ENCODE measurements at regions not wholly inside any gene's neighbourhood (a gene's known extent, or its start where the extent isn't known, plus 50 kb on each side); places are given as distances from the start of the nearest gene placed in this dataset.

DNA sequence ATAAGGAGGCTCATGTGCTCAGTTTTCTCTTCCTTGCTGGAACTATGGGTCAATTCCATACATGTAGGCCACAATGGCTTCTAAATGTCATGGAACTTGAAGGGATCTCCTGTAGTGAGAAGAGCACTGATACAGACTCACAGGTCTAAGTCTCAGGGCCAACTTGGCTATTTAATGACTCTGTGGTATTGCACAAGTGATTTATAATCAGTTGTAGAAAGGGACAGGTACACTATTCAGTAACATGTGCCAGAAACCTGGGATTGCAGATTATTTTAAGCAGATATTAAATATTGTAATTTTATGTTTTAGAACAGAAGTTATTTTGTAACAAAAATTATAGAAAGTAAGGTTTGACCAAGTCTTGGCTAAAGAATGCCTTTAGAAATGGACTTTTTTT lies 241.5 kb upstream of the PIK3R1 start:
- TF ChIP-seq, protein P1, sequence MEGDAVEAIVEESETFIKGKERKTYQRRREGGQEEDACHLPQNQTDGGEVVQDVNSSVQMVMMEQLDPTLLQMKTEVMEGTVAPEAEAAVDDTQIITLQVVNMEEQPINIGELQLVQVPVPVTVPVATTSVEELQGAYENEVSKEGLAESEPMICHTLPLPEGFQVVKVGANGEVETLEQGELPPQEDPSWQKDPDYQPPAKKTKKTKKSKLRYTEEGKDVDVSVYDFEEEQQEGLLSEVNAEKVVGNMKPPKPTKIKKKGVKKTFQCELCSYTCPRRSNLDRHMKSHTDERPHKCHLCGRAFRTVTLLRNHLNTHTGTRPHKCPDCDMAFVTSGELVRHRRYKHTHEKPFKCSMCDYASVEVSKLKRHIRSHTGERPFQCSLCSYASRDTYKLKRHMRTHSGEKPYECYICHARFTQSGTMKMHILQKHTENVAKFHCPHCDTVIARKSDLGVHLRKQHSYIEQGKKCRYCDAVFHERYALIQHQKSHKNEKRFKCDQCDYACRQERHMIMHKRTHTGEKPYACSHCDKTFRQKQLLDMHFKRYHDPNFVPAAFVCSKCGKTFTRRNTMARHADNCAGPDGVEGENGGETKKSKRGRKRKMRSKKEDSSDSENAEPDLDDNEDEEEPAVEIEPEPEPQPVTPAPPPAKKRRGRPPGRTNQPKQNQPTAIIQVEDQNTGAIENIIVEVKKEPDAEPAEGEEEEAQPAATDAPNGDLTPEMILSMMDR (IDR thresholded peaks at IDR 0.05): no peak
- ATAC-seq (no peak), DNase-seq (no peak)
- H3K9me3 ChIP-seq: no peaks in the 10 kb centered on the region
- H3K36me3 ChIP-seq: no peaks in the 10 kb centered on the region
- peaks cover 0 to 35% (median 24%) of the 10 kb centered on the region in 9 donors for H3K4me1 ChIP-seq
- no peak overlapping the region for H3K4me3 ChIP-seq
- H3K27me3 ChIP-seq: no peaks in the 10 kb centered on the region
- H3K27ac ChIP-seq: no peak overlapping the region
- intact Hi-C loops (cut with DNase I): loop anchor here in 1 of 10 donors (10.0 kb wide), 1 partner anchor 89 kb away; no protein-coding TSS in a partner anchor

DNA sequence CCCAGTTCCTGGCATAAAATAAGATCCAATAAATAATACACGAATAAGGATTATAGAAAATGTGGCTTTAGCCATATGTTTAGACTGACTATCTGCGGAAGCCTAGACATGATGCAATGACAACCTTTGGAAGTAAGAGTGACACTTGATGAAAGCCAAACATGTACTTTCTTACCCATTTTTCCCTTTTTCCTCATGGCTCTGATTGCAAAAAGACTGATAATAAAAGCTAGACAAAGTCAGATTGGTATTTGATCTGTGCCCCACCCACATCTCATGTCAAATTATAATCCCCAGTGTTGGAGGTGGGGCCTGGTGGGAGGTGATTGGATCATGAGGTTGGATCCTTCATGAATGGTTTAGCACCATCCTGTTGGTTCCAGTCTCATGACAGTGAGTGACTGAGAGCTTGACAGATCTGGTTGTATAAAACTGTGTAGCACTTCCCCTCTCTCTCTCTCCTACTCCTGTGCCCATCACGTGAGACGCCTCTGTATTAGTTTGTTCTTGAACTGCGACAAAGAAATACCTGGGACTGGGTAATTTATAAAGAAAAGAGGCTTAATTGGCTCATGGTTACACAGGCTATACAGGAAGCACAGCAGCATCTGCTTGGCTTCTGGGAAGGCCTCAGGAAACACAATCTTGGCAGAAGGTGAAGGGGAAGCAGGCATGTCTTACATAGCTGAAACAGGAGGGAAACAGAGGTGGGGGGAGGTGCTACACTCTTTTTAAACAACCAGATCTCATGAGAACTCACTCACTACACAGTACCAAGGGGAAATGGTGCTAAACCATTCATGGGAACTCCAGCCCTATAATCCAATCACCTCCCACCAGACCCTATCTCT lies 243.4 kb upstream of the PIK3R1 start:
- peaks cover 0 to 29% (median 24%) of the 10 kb centered on the region in 9 donors for H3K4me1 ChIP-seq
- ATAC-seq (peak in 6 of 8 donors; percentile 30 to 72 (median 64)), DNase-seq (no peak)
- peak overlapping the region in 8 of 10 donors; percentile 2 to 69 (median 44) for H3K27ac ChIP-seq
- intact Hi-C loops (cut with DNase I): loop anchor here in 1 of 10 donors (10.0 kb wide), 1 partner anchor 87 kb away; no protein-coding TSS in a partner anchor
- no peaks in the 10 kb centered on the region for H3K9me3 ChIP-seq
- no peak overlapping the region for H3K4me3 ChIP-seq
- no peaks in the 10 kb centered on the region for H3K27me3 ChIP-seq
- WGBS, 2 donors: 53 to 73% methylated on average over 5 of the region's 5 CpGs
- no peaks in the 10 kb centered on the region for H3K36me3 ChIP-seq
- TF ChIP-seq, protein P1 (IDR thresholded peaks at IDR 0.05): no peak

DNA sequence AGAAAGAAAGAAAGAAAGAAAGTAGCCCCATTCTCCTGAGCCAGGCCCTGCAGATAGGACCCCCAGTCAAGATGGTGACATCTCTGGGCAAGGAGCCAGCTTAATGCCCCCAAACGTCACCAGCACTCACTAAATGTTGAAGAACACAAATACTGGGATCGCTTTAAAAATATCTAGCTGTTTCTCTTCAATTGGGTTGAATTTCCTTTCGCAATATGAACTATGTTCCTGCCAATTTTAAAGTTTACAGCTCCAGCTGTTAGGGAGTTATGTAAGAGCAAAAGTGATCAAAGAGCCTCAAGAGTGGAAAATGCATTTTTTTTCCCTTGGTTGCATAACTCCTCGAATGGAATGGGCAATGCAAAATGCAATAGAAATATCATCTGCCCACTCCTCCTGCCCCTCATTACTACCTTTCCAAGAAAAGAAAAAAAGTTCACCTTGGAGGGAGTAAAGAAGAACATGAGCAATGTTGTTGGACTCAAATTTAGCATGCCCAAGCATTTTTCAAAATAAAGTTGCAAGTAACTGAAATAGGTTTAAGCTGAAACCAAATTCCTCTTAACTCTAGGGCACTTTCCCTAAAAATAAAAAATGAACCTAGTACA lies 244.2 kb upstream of the PIK3R1 start:
- Histone ChIP-seq H3K27me3 (no peaks in the 10 kb centered on the region), H3K9me3 (no peaks in the 10 kb centered on the region), H3K27ac (peak overlapping the region in 8 of 10 donors; percentile 17 to 69 (median 46)), H3K4me3 (no peak overlapping the region), H3K36me3 (no peaks in the 10 kb centered on the region), H3K4me1 (peaks cover 0 to 27% (median 19%) of the 10 kb centered on the region in 9 donors)
- TF ChIP-seq, protein P1 (IDR thresholded peaks at IDR 0.05): no peak
- intact Hi-C loops (cut with DNase I): loop anchor here in 1 of 10 donors (10.0 kb wide), 1 partner anchor 87 kb away; no protein-coding TSS in a partner anchor
- ATAC-seq: peak in 7 of 8 donors; percentile 57 to 89 (median 77)
- 44 to 59% methylated on average over 4 of the region's 4 CpGs for WGBS, 2 donors
- no peak for DNase-seq

DNA sequence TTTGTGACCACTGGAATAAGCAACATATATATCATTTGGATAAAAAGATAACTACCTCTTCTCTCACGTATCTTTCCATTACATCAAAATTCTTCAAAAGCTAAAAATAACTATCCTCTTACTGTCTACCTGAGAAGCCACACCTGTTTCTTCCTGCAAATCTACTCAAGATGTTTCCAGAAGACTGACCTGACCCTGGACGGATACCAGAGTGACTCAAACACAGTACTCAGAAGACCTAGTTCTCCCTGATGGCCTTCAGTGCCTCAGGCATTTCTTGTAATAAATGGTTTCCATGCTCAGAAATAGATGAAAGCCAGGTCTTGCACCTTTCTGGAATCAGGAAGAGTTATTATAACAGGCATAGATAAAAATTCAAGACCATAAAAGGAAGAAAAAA lies 245.9 kb upstream of the PIK3R1 start:
- peaks cover 0 to 30% (median 19%) of the 10 kb centered on the region in 9 donors for H3K4me1 ChIP-seq
- no peaks in the 10 kb centered on the region for H3K27me3 ChIP-seq
- 92 to 94% methylated on average over 2 of the region's 2 CpGs for WGBS, 2 donors
- DNase-seq: no peak
- no peak overlapping the region for H3K27ac ChIP-seq
- TF ChIP-seq, protein P1 (IDR thresholded peaks at IDR 0.05): no peak
- ATAC-seq: no peak
- H3K9me3 ChIP-seq: no peaks in the 10 kb centered on the region
- H3K4me3 ChIP-seq: no peak overlapping the region
- intact Hi-C loops (cut with DNase I): loop anchor here in 1 of 10 donors (10.0 kb wide), 1 partner anchor 85 kb away; no protein-coding TSS in a partner anchor
- H3K36me3 ChIP-seq: no peaks in the 10 kb centered on the region

All from heart right ventricle (tissue), 16 donors.